ENCODE measurements at regions not wholly inside any gene's neighbourhood (a gene's known extent, or its start where the extent isn't known, plus 50 kb on each side); places are given as distances from the start of the nearest gene placed in this dataset.
"Not testable (repeated sequence)": the region's sequence is repeated elsewhere in the genome, so short reads cannot be mapped to it uniquely, and the experiment has no call there.

GRCh38 chr7:68756986-68757495 is 841.2 kb upstream of the AUTS2 start:
- DNase-seq (ENCODE audit: low read depth) = no peak

- DNase-seq (ENCODE audit: low read depth) = no peak
These were observed 837.7 kb upstream of the AUTS2 start for GRCh38 chr7:68760556-68760955.

GRCh38 chr7:68767462-68767861 is 830.8 kb upstream of the AUTS2 start:
- DNase-seq (ENCODE audit: low read depth) = no peak

- DNase-seq (ENCODE audit: low read depth) = no peak
These were observed 827.6 kb upstream of the AUTS2 start for GRCh38 chr7:68770649-68771048.

GRCh38 chr7:68776326-68776725 is 821.9 kb upstream of the AUTS2 start:
- DNase-seq (ENCODE audit: low read depth) = no peak

GRCh38 chr7:68783684-68784083 is 814.6 kb upstream of the AUTS2 start:
- DNase-seq (ENCODE audit: low read depth) = no peak

GRCh38 chr7:68785036-68785435 is 813.2 kb upstream of the AUTS2 start:
- no peak for DNase-seq (ENCODE audit: low read depth)

GRCh38 chr7:68787566-68787965 is 810.7 kb upstream of the AUTS2 start:
- no peak for DNase-seq (ENCODE audit: low read depth)

- DNase-seq (ENCODE audit: low read depth) = not testable (repeated sequence)
These were observed 809.7 kb upstream of the AUTS2 start for GRCh38 chr7:68788529-68788928.

- no peak for DNase-seq (ENCODE audit: low read depth)
These were observed 808.7 kb upstream of the AUTS2 start for GRCh38 chr7:68789597-68789996.

- no peak for DNase-seq (ENCODE audit: low read depth)
These were observed 805.9 kb upstream of the AUTS2 start for GRCh38 chr7:68792351-68792750.

GRCh38 chr7:68793513-68793912 is 804.8 kb upstream of the AUTS2 start:
- no peak for DNase-seq (ENCODE audit: low read depth)

GRCh38 chr7:68800316-68800715 is 798.0 kb upstream of the AUTS2 start:
- no peak for DNase-seq (ENCODE audit: low read depth)

- no peak for DNase-seq (ENCODE audit: low read depth)
These were observed 793.1 kb upstream of the AUTS2 start for GRCh38 chr7:68805159-68805558.

- DNase-seq (ENCODE audit: low read depth) = no peak
These were observed 790.6 kb upstream of the AUTS2 start for GRCh38 chr7:68807666-68808065.

- no peak for DNase-seq (ENCODE audit: low read depth)
These were observed 784.7 kb upstream of the AUTS2 start for GRCh38 chr7:68813551-68814080.

GRCh38 chr7:68816491-68816890 is 781.8 kb upstream of the AUTS2 start:
- no peak for DNase-seq (ENCODE audit: low read depth)

GRCh38 chr7:68820321-68820720 is 778.0 kb upstream of the AUTS2 start:
- no peak for DNase-seq (ENCODE audit: low read depth)

GRCh38 chr7:68821846-68822245 is 776.4 kb upstream of the AUTS2 start:
- no peak for DNase-seq (ENCODE audit: low read depth)

GRCh38 chr7:68823996-68824780 is 774.1 kb upstream of the AUTS2 start:
- no peak for DNase-seq (ENCODE audit: low read depth)

- DNase-seq (ENCODE audit: low read depth) = no peak
These were observed 769.7 kb upstream of the AUTS2 start for GRCh38 chr7:68828575-68828974.

GRCh38 chr7:68833422-68833821 is 764.9 kb upstream of the AUTS2 start:
- no peak for DNase-seq (ENCODE audit: low read depth)

GRCh38 chr7:68839014-68839413 is 759.3 kb upstream of the AUTS2 start:
- no peak for DNase-seq (ENCODE audit: low read depth)

GRCh38 chr7:68840991-68841390 is 757.3 kb upstream of the AUTS2 start:
- no peak for DNase-seq (ENCODE audit: low read depth)

Data from fibroblast of the conjunctiva (primary cell).